ENCODE measurements at regions not wholly inside any gene's neighbourhood (a gene's known extent, or its start where the extent isn't known, plus 50 kb on each side); places are given as distances from the start of the nearest gene placed in this dataset.
"Not testable (repeated sequence)": the region's sequence is repeated elsewhere in the genome, so short reads cannot be mapped to it uniquely, and the experiment has no call there.

GRCh38 chr3:102686792-102687191 lies 252.0 kb downstream of the ZPLD1 start:
- no peak for DNase-seq (ENCODE audit: low read depth)

GRCh38 chr3:102687851-102688555 lies 253.2 kb downstream of the ZPLD1 start:
- no peak for DNase-seq (ENCODE audit: low read depth)

- no peak for DNase-seq (ENCODE audit: low read depth)
Observed at GRCh38 chr3:102688556-102688930, 253.7 kb downstream of the ZPLD1 start.

- DNase-seq (ENCODE audit: low read depth) = no peak
Observed at GRCh38 chr3:102691507-102691906, 256.7 kb downstream of the ZPLD1 start.

GRCh38 chr3:102699104-102699818 lies 264.4 kb downstream of the ZPLD1 start:
- no peak for DNase-seq (ENCODE audit: low read depth)

GRCh38 chr3:102699819-102700140 lies 265.0 kb downstream of the ZPLD1 start:
- no peak for DNase-seq (ENCODE audit: low read depth)

GRCh38 chr3:102712896-102713295 lies 278.1 kb downstream of the ZPLD1 start:
- no peak for DNase-seq (ENCODE audit: low read depth)

- DNase-seq (ENCODE audit: low read depth) = no peak
Observed at GRCh38 chr3:102714567-102714966, 279.8 kb downstream of the ZPLD1 start.

GRCh38 chr3:102715030-102715697 lies 280.3 kb downstream of the ZPLD1 start:
- DNase-seq (ENCODE audit: low read depth) = peak; percentile 72

- DNase-seq (ENCODE audit: low read depth) = no peak
Observed at GRCh38 chr3:102718651-102719050, 283.8 kb downstream of the ZPLD1 start.

- DNase-seq (ENCODE audit: low read depth) = no peak
Observed at GRCh38 chr3:102722317-102722716, 287.5 kb downstream of the ZPLD1 start.

GRCh38 chr3:102727340-102727739 lies 292.5 kb downstream of the ZPLD1 start:
- DNase-seq (ENCODE audit: low read depth) = peak; percentile 9

- DNase-seq (ENCODE audit: low read depth) = not testable (repeated sequence)
Observed at GRCh38 chr3:102732581-102732980, 297.8 kb downstream of the ZPLD1 start.

GRCh38 chr3:102733791-102734563 lies 299.2 kb downstream of the ZPLD1 start:
- DNase-seq (ENCODE audit: low read depth) = peak; percentile 24

GRCh38 chr3:102735311-102735710 lies 300.5 kb downstream of the ZPLD1 start:
- no peak for DNase-seq (ENCODE audit: low read depth)

GRCh38 chr3:102736288-102736974 lies 301.6 kb downstream of the ZPLD1 start:
- DNase-seq (ENCODE audit: low read depth) = no peak

- DNase-seq (ENCODE audit: low read depth) = no peak
Observed at GRCh38 chr3:102736975-102737304, 302.1 kb downstream of the ZPLD1 start.

GRCh38 chr3:102737353-102737752 lies 302.5 kb downstream of the ZPLD1 start:
- no peak for DNase-seq (ENCODE audit: low read depth)

GRCh38 chr3:102741105-102741504 lies 306.3 kb downstream of the ZPLD1 start:
- peak; percentile 12 for DNase-seq (ENCODE audit: low read depth)

GRCh38 chr3:102741694-102742093 lies 306.9 kb downstream of the ZPLD1 start:
- peak; percentile 10 for DNase-seq (ENCODE audit: low read depth)

- DNase-seq (ENCODE audit: low read depth) = peak; percentile 40
Observed at GRCh38 chr3:102745881-102746280, 311.1 kb downstream of the ZPLD1 start.

- no peak for DNase-seq (ENCODE audit: low read depth)
Observed at GRCh38 chr3:102747611-102748010, 312.8 kb downstream of the ZPLD1 start.

All from ELR (cell line).